A549 (cell line): ENCODE measurements at regions not wholly inside any gene's neighbourhood (a gene's known extent, or its start where the extent isn't known, plus 50 kb on each side); places are given as distances from the start of the nearest gene placed in this dataset.

Source experiments
- CTCF ChIP-seq: fragments of >200 bp; sonication (Bioruptor Twin); formaldehyde crosslinking; IDR thresholded peaks from 3 replicates; pipeline ENCODE4 v1.5.1; 2016
- EP300 ChIP-seq, 2 experiments: fragments of >200 bp; sonication (Bioruptor Twin); formaldehyde crosslinking; IDR thresholded peaks; 2 replicates in 1 of 2; 3 replicates in 1 of 2; pipeline ENCODE4 v1.6.1; 2016 to 2017
- MAX ChIP-seq: IDR thresholded peaks from 2 replicates; pipeline ENCODE4 v1.6.1; 2012
- MYC ChIP-seq: IDR thresholded peaks from 2 replicates; pipeline ENCODE4 v1.6.1; 2012; ENCODE audit warnings: mild to moderate bottlenecking, inconsistent platforms, low read length, improper control_type of control experiment, borderline replicate concordance
- POLR2A ChIP-seq: IDR thresholded peaks from 2 replicates; pipeline ENCODE4 v1.6.1; 2012; ENCODE audit warnings: mild to moderate bottlenecking, low read length
- RARB ChIP-seq: fragments of 250-450 bp; sonication (Bioruptor Pico); IDR thresholded peaks from 2 replicates; pipeline ENCODE4 v1.8.0; 2021; ENCODE audit warnings: mild to moderate bottlenecking, moderate library complexity
- ZC3H11A ChIP-seq: fragments of 450-650 bp; IDR thresholded peaks from 2 replicates; pipeline ENCODE4 v1.6.1; 2014; ENCODE audit warnings: antibody characterized with exemption, mild to moderate bottlenecking
- TF ChIP-seq, protein P1 (sequence below): fragments of 450-650 bp; IDR thresholded peaks from 2 replicates; pipeline ENCODE4 v1.6.1; 2014; ENCODE audit warnings: antibody characterized with exemption
- TF ChIP-seq, protein P2 (sequence below): fragments of 250-450 bp; sonication (Bioruptor Pico); IDR thresholded peaks from 2 replicates; pipeline ENCODE4 v1.5.0; 2021; ENCODE audit warnings: mild to moderate bottlenecking, moderate library complexity, borderline replicate concordance

DNA sequence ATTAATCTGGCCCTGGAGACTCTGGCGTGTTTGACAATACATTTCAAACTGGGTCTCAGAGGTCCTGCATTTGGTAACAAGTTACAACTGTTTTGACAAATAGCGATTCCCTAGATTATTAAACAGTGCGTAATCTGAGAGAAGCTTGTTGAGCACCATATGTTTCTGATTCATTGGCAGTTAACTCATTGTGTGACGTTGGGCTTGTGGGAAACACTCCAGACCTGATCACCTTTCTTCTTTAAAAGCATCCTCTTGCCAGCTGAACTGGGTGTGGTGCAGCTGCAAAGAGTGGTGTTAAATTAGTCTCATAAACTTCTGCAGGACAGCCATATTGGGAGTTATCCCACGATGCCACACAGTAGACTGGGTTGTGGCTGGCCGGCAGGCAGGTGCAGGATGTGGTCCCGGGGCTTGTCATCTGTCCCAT is 82.7 kb downstream of the CDC7 start:
- TF ChIP-seq EP300 (IDR thresholded peaks at IDR 0.05), result no peak
- TF ChIP-seq, protein P1, sequence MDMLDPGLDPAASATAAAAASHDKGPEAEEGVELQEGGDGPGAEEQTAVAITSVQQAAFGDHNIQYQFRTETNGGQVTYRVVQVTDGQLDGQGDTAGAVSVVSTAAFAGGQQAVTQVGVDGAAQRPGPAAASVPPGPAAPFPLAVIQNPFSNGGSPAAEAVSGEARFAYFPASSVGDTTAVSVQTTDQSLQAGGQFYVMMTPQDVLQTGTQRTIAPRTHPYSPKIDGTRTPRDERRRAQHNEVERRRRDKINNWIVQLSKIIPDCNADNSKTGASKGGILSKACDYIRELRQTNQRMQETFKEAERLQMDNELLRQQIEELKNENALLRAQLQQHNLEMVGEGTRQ, result no peak
- TF ChIP-seq CTCF, result no peak
- no peak for TF ChIP-seq POLR2A
- no peak for TF ChIP-seq RARB (CRISPR knock-in tag)
- TF ChIP-seq MYC, result no peak
- TF ChIP-seq, protein P2, sequence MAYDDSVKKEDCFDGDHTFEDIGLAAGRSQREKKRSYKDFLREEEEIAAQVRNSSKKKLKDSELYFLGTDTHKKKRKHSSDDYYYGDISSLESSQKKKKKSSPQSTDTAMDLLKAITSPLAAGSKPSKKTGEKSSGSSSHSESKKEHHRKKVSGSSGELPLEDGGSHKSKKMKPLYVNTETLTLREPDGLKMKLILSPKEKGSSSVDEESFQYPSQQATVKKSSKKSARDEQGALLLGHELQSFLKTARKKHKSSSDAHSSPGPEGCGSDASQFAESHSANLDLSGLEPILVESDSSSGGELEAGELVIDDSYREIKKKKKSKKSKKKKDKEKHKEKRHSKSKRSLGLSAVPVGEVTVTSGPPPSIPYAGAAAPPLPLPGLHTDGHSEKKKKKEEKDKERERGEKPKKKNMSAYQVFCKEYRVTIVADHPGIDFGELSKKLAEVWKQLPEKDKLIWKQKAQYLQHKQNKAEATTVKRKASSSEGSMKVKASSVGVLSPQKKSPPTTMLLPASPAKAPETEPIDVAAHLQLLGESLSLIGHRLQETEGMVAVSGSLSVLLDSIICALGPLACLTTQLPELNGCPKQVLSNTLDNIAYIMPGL, result no peak
- TF ChIP-seq ZC3H11A, result no peak
- no peak for TF ChIP-seq MAX
